NCI-H1930 (cell line): ENCODE measurements at regions not wholly inside any gene's neighbourhood (a gene's known extent, or its start where the extent isn't known, plus 50 kb on each side); places are given as distances from the start of the nearest gene placed in this dataset.

Source experiments
- DNase-seq, 2 experiments: peaks; one replicate each; lab custom pipeline; 2025; lab: John Stamatoyannopoulos, UW

- no peak for DNase-seq
Measured at GRCh38 chr17:71276079-71276478, 844.7 kb upstream of the SOX9 start.

- DNase-seq: no peak
Measured at GRCh38 chr17:71283486-71283885, 837.3 kb upstream of the SOX9 start.

- no peak for DNase-seq
Measured at GRCh38 chr17:71284032-71284755, 836.6 kb upstream of the SOX9 start.

- DNase-seq: no peak
Measured at GRCh38 chr17:71286625-71287024, 834.2 kb upstream of the SOX9 start.

- no peak for DNase-seq
Measured at GRCh38 chr17:71287071-71287823, 833.6 kb upstream of the SOX9 start.

GRCh38 chr17:71292006-71292405 is 828.8 kb upstream of the SOX9 start:
- no peak for DNase-seq

GRCh38 chr17:71296005-71296404 is 824.8 kb upstream of the SOX9 start:
- no peak for DNase-seq

- DNase-seq: no peak
Measured at GRCh38 chr17:71301063-71301462, 819.8 kb upstream of the SOX9 start.

- no peak for DNase-seq
Measured at GRCh38 chr17:71302721-71303549, 817.9 kb upstream of the SOX9 start.

GRCh38 chr17:71304498-71305158 is 816.2 kb upstream of the SOX9 start:
- no peak for DNase-seq

- DNase-seq: no peak
Measured at GRCh38 chr17:71313866-71314265, 807.0 kb upstream of the SOX9 start.

- no peak for DNase-seq
Measured at GRCh38 chr17:71315568-71315967, 805.3 kb upstream of the SOX9 start.

GRCh38 chr17:71316176-71316897 is 804.5 kb upstream of the SOX9 start:
- no peak for DNase-seq

- no peak for DNase-seq
Measured at GRCh38 chr17:71320009-71320796, 800.6 kb upstream of the SOX9 start.

GRCh38 chr17:71325117-71325516 is 795.7 kb upstream of the SOX9 start:
- DNase-seq: no peak

- DNase-seq: no peak
Measured at GRCh38 chr17:71325886-71326285, 794.9 kb upstream of the SOX9 start.

- DNase-seq: no peak
Measured at GRCh38 chr17:71327376-71328059, 793.3 kb upstream of the SOX9 start.

GRCh38 chr17:71329310-71330098 is 791.3 kb upstream of the SOX9 start:
- DNase-seq: no peak

- no peak for DNase-seq
Measured at GRCh38 chr17:71330099-71330375, 790.8 kb upstream of the SOX9 start.
